Smooth muscle cell (in vitro differentiated cells): ENCODE measurements at regions not wholly inside any gene's neighbourhood (a gene's known extent, or its start where the extent isn't known, plus 50 kb on each side); places are given as distances from the start of the nearest gene placed in this dataset.

Source experiments
- DNase-seq: peaks from one replicate; lab custom pipeline; 2025; ENCODE audit not compliant: unreplicated experiment; lab: John Stamatoyannopoulos, UW
- H2AFZ ChIP-seq: fragments of 200-600 bp; sonication (generic); 2 replicates; pipeline ENCODE4 v1.6.0; 2016; ENCODE audit warnings: antibody characterized with exemption, low read depth, mild to moderate bottlenecking
- H3F3A ChIP-seq: fragments of 200-600 bp; sonication (generic); 2 replicates; pipeline ENCODE4 v1.6.0; 2017; ENCODE audit warnings: antibody characterized with exemption, low read depth
- H3K27ac ChIP-seq: fragments of 200-600 bp; sonication (generic); 2 replicates; pipeline ENCODE4 v1.5.1; 2016; ENCODE audit warnings: low read depth, mild to moderate bottlenecking
- H3K27me3 ChIP-seq: fragments of 200-600 bp; sonication (generic); 2 replicates; pipeline ENCODE4 v1.6.1; 2016; ENCODE audit warnings: low read depth, mild to moderate bottlenecking
- H3K36me3 ChIP-seq: fragments of 200-600 bp; sonication (generic); 2 replicates; pipeline ENCODE4 v1.5.1; 2016; ENCODE audit warnings: low read depth
- H3K4me1 ChIP-seq: fragments of 200-600 bp; sonication (generic); 2 replicates; pipeline ENCODE4 v1.5.1; 2016; ENCODE audit warnings: low read depth
- H3K4me2 ChIP-seq: fragments of 200-600 bp; sonication (generic); 2 replicates; pipeline ENCODE4 v1.6.0; 2016; ENCODE audit warnings: mild to moderate bottlenecking
- H3K4me3 ChIP-seq: fragments of 200-600 bp; sonication (generic); 2 replicates; pipeline ENCODE4 v1.5.1; 2016; ENCODE audit warnings: mild to moderate bottlenecking
- H3K79me2 ChIP-seq: fragments of 200-600 bp; sonication (generic); 2 replicates; pipeline ENCODE4 v1.6.0; 2016; ENCODE audit warnings: low read depth, mild to moderate bottlenecking
- H3K9ac ChIP-seq: fragments of 200-600 bp; sonication (generic); 2 replicates; pipeline ENCODE4 v1.6.0; 2016; ENCODE audit warnings: low read depth
- H3K9me3 ChIP-seq: fragments of 200-600 bp; sonication (generic); replicated peaks from 2 replicates; pipeline ENCODE4 v1.5.1; 2016; ENCODE audit warnings: low read depth
- H4K20me1 ChIP-seq: fragments of 200-600 bp; sonication (generic); 2 replicates; pipeline ENCODE4 v1.6.0; 2016; ENCODE audit warnings: low read depth
- WGBS: methylation state at CpG from one replicate; pipeline ENCODE4 v1.1.7; 2016; ENCODE audit warnings: low lambda C conversion rate; 5-methylcytosine and 5-hydroxymethylcytosine counted together
- TF ChIP-seq, protein P1 (sequence below): fragments of 200-600 bp; sonication (generic); IDR thresholded peaks from 2 replicates; pipeline ENCODE4 v1.5.1; 2017; ENCODE audit warnings: borderline replicate concordance, mild to moderate bottlenecking, antibody characterized with exemption; ENCODE audit not compliant: insufficient read depth, poor library complexity, severe bottlenecking

- WGBS, result 95% methylated on average over 6 of the region's 6 CpGs
Measured at GRCh38 chr5:61912559-61912958, 393.4 kb upstream of the KIF2A start.

DNA sequence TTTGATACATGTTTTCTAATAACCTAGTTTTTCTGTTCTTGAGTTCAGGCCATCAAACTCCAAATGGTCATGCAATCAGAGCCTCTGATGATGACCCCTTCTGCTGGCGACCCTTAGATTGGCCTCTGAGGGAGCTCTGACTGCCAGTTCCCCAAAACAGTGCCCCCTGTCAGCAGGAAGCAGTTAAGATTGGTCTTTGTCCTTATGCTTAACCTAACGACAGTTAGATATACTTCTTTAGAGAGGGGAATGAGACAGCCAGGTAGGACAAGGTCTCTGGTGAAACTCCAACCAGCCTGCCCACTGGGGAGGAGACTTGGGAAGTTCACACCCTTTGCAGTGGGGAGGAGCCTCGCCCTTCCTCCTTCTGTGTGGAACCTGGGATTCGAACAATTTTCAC is 390.4 kb upstream of the KIF2A start:
- Histone ChIP-seq H3K4me1 (no peaks in the 10 kb centered on the region), H3K9me3 (no peaks in the 10 kb centered on the region), H3K9ac (no peak overlapping the region), H3K36me3 (no peaks in the 10 kb centered on the region), H3K4me3 (no peak overlapping the region), H3K79me2 (no peaks in the 10 kb centered on the region), H3K4me2 (no peak overlapping the region), H2AFZ (no peak overlapping the region), H3K27me3 (peaks cover 3% of the 10 kb centered on the region), H4K20me1 (no peaks in the 10 kb centered on the region), H3K27ac (no peak overlapping the region), H3F3A (no peaks in the 10 kb centered on the region)
- DNase-seq, result no peak
- WGBS, result 70% methylated on average over 4 of the region's 4 CpGs
- TF ChIP-seq, protein P1, sequence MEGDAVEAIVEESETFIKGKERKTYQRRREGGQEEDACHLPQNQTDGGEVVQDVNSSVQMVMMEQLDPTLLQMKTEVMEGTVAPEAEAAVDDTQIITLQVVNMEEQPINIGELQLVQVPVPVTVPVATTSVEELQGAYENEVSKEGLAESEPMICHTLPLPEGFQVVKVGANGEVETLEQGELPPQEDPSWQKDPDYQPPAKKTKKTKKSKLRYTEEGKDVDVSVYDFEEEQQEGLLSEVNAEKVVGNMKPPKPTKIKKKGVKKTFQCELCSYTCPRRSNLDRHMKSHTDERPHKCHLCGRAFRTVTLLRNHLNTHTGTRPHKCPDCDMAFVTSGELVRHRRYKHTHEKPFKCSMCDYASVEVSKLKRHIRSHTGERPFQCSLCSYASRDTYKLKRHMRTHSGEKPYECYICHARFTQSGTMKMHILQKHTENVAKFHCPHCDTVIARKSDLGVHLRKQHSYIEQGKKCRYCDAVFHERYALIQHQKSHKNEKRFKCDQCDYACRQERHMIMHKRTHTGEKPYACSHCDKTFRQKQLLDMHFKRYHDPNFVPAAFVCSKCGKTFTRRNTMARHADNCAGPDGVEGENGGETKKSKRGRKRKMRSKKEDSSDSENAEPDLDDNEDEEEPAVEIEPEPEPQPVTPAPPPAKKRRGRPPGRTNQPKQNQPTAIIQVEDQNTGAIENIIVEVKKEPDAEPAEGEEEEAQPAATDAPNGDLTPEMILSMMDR, result no peak

More at GRCh38 chr5:61912559-61912958, 393.4 kb upstream of the KIF2A start:
- TF ChIP-seq, protein P1, result no peak
- no peak overlapping the region for H3K9ac ChIP-seq
- no peak overlapping the region for H3K27ac ChIP-seq
- peaks cover 3% of the 10 kb centered on the region for H3K27me3 ChIP-seq
- H4K20me1 ChIP-seq, result no peaks in the 10 kb centered on the region
- no peaks in the 10 kb centered on the region for H3K79me2 ChIP-seq
- no peaks in the 10 kb centered on the region for H3K36me3 ChIP-seq
- H2AFZ ChIP-seq, result no peak overlapping the region
- DNase-seq, result no peak
- no peaks in the 10 kb centered on the region for H3K9me3 ChIP-seq
- H3F3A ChIP-seq, result no peaks in the 10 kb centered on the region
- no peaks in the 10 kb centered on the region for H3K4me1 ChIP-seq
- H3K4me2 ChIP-seq, result no peak overlapping the region
- H3K4me3 ChIP-seq, result no peak overlapping the region

- no peak overlapping the region for H3K9ac ChIP-seq
- no peak for DNase-seq
- TF ChIP-seq, protein P1, result no peak
- no peak overlapping the region for H3K27ac ChIP-seq
- no peaks in the 10 kb centered on the region for H3K79me2 ChIP-seq
- no peak overlapping the region for H3K4me3 ChIP-seq
- no peak overlapping the region for H2AFZ ChIP-seq
- 81% methylated on average over 4 of the region's 4 CpGs for WGBS
- H3F3A ChIP-seq, result no peaks in the 10 kb centered on the region
- H3K4me1 ChIP-seq, result no peaks in the 10 kb centered on the region
- H4K20me1 ChIP-seq, result no peaks in the 10 kb centered on the region
- no peaks in the 10 kb centered on the region for H3K36me3 ChIP-seq
- H3K27me3 ChIP-seq, result peaks cover 3% of the 10 kb centered on the region
- H3K4me2 ChIP-seq, result no peak overlapping the region
- H3K9me3 ChIP-seq, result no peaks in the 10 kb centered on the region
Measured at GRCh38 chr5:61916621-61917620, 389.1 kb upstream of the KIF2A start.
